ENCODE measurements at regions not wholly inside any gene's neighbourhood (a gene's known extent, or its start where the extent isn't known, plus 50 kb on each side); places are given as distances from the start of the nearest gene placed in this dataset.

GRCh38 chr2:18741191-18741590 is 151.8 kb upstream of the NT5C1B start:
- DNase-seq (ENCODE audit: low read depth, low spot score): no peak

- DNase-seq (ENCODE audit: low read depth, low spot score): no peak
These were observed 151.1 kb upstream of the NT5C1B start for GRCh38 chr2:18740474-18740881.

DNA sequence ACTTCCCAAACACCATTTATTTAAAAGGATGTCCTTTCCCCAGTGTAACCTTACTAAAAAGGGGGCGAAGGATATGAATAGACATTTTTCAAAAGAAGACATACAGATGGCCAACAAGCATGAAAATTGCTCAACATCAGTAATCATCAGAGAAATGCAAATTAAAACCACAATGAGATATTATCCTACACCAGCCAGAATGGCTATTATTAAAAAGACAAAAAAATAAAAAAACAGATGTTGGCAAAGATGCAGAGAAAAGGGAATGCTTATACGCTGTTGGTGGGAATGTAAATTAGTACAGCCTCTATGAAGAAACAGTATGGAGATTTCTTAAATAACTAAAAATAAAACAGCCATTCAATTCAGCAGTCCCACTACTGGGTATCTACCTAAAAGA is 142.3 kb upstream of the NT5C1B start:
- no peak for DNase-seq (ENCODE audit: low read depth, low spot score)

- no peak for DNase-seq (ENCODE audit: low read depth, low spot score)
These were observed 135.2 kb upstream of the NT5C1B start for GRCh38 chr2:18724371-18725145.

DNA sequence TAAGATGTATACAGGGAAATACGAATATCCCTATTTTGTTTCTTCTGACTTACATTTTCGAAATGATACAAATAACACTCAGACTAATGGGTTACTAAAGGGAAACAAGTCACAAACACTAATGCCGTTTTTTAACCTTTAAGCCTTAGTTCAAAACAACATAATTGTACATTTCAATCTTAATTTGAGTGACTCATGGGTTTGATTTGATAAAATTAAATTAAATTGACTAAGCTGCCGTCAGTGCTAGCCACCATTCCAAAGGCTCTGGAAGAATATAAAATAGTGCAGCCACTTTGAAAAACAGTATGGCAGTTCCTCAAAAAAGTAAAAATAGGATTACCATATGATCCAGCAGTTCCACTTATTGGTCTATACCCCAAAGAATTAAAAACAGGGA is 133.8 kb upstream of the NT5C1B start:
- DNase-seq (ENCODE audit: low read depth, low spot score): no peak

DNA sequence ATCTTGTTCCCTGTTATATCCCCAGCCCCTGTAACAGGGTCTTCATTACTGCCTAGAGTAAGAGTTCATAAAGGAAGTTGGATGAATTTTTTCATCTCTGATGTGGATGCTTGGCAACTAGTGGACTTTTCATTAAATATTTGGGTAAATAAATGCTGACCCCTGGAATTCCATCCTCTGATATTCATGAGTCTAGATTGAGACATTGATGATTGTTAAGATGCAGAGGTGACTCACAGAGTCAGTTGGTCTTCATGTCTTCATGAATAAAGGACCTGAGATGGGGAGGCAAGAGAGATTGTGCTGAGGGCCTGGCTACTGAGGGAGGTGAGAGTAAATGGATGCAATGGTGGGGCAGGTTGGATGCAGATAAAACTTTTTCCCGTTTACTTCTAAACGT is 132.7 kb upstream of the NT5C1B start:
- no peak for DNase-seq (ENCODE audit: low read depth, low spot score)

DNA sequence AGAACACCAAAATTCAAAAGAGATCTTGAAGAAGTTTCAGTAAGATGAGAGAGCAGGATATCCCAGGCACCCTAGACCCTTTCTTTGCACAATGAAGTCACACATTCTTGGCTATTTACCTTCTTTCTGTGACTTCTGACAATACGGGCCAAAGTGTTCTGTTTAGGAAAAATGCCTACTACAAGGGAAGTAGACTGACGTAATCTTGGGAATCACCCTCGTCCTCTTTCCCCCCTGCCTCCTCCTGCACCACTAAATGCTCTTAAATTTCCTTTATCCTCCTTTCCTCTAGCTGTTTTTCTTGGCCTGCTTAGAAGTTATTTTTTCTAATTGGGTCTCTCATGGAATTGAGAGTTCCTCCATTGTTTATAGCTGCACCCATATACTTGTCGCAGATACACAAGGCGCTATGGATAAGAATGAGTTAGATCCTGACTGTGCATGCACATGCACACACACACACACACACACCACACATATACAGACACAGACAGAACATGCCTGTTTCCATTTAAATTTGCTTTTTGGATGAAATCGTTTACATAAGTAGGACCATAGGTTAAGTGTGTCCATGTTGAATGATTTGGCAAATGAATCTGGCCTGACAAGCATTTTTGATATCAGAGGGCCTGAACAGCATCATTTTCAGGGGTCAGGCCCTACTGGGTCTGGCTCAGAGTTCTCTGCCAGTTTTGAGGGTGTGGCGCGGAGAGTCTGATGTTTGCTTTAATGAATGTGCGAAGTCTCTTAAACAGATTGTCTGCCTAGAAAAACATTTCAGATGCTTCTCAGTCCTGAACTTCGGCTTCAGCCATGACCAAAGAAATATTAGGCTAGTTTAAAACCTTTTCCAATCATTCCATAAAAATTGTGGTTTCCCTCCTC is 131.9 kb upstream of the NT5C1B start:
- DNase-seq (ENCODE audit: low read depth, low spot score): peak; percentile 7

DNA sequence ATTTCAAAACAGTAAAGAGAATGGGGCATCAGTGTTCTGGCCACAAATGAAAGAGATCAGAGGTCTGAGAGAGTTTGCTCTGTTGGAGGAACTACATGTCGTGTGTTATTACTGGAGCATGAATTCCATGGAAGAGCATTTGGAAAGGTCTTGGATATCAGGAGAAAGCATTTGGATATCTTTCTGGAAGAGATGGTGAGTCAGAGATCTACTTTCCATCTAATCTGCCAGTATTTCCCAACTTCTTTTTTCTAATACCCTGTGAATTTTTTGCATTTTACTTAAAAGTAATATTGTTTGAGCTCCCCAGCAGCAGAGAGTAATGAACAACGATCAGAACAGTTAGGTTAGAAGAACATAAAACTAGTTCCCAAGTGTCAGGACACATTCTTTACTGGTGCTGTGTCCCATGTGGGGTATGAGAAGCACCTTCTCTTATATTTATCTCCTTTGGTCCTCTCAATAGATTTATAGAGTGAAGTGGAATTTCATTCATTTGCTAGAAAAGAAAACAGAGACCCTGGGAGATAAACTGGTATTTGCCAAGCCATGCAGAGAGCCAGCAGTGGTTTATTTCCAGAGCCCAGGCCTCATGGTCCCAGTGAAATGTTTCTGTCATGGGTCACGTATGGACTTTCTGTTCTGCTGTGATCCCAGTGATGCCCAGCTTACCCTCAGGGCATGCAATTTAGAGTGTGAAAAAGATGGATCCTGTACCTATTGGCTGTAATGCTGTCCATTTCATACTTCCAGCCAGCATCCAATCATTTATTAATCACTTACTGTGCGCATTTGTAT is 130.8 kb upstream of the NT5C1B start:
- peak; percentile 65 for DNase-seq (ENCODE audit: low read depth, low spot score)

DNA sequence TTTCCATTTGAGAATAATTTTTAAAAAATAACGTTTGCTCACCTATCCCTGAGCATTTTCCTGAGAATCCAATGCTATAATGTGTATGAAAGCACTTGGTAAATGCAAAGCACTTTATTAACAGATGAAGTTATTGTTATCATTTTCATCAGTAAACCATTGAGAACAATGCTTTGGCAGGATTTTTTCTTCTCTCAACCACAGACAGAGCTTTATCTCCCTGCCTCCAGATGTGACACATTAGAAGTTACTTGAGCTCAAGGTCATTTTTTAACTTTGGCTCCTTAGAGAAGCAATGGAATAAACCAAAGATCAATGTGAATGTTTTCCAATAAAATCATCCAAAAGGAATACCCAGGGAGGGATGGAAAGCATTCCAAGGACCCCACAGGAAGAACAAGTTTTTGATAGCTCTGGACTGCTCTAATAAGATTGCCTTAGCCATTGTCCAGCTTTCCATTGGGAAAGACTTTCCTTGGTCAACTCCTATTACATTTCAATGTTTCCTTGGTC is 118.9 kb upstream of the NT5C1B start:
- DNase-seq (ENCODE audit: low read depth, low spot score): no peak

DNA sequence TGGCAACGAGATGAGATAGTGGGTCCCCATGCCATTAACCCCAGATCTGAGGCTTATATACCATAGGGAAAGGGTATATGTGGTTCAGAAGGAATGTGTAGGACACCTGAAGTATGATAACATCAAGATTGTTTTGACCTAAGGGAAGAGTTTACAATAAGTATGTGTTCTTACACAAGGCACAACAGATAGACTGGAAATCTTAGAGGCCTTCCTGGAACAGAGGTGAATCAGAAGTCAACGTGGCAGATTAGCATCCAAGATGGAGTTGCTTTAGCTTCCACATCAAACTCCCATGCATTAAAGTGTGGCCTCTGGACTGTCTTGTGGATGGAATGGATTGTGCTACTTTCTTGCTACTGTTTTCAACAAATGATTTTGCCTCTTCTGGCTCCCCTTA is 116.6 kb upstream of the NT5C1B start:
- no peak for DNase-seq (ENCODE audit: low read depth, low spot score)

- no peak for DNase-seq (ENCODE audit: low read depth, low spot score)
These were observed 114.9 kb upstream of the NT5C1B start for GRCh38 chr2:18704276-18704675.

DNA sequence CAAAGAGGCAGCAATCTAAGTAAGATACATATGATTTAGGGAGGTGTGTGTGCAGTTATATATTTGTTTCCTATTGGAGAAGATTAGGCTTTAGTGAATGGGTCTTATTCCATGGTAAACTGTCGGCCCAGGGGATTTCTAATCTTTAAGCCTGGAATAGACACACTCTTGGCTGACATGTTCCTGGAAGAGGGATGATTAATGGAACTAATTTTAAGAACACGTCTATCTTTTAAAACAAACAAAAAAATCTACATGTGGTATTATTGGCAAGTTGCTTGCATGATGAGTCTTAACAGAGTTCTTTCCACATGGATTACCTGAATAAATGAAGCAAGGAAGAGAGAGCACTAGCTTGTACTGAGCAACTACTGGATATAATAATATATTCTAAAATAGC is 114.2 kb upstream of the NT5C1B start:
- no peak for DNase-seq (ENCODE audit: low read depth, low spot score)

DNA sequence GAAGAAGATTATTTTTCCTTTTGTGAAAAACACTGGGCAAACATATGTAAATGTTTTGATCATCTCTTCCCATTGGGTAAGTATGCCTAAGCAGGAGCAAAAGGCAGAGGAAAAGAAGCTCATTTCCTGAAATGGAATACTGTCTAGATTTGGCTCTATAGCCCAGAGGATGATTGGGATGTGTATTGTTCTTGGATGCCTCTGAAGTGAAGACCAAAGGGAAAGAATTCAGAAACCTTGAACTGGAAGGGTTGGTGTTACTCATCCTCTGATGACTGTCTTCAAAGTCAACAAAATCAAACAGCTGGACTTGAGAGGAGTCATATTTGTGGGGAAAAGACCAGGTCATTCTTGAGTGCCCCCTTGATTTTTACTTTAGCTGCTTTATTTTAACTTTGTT is 112.6 kb upstream of the NT5C1B start:
- peak; percentile 47 for DNase-seq (ENCODE audit: low read depth, low spot score)

GRCh38 chr2:18701546-18701945 is 112.2 kb upstream of the NT5C1B start:
- DNase-seq (ENCODE audit: low read depth, low spot score): no peak

GRCh38 chr2:18690342-18690741 is 101.0 kb upstream of the NT5C1B start:
- DNase-seq (ENCODE audit: low read depth, low spot score): no peak

- DNase-seq (ENCODE audit: low read depth, low spot score): no peak
These were observed 95.1 kb upstream of the NT5C1B start for GRCh38 chr2:18684206-18685038.

GRCh38 chr2:18682681-18683080 is 93.3 kb upstream of the NT5C1B start:
- DNase-seq (ENCODE audit: low read depth, low spot score): no peak

GRCh38 chr2:18677280-18677679 is 87.9 kb upstream of the NT5C1B start:
- no peak for DNase-seq (ENCODE audit: low read depth, low spot score)

DNA sequence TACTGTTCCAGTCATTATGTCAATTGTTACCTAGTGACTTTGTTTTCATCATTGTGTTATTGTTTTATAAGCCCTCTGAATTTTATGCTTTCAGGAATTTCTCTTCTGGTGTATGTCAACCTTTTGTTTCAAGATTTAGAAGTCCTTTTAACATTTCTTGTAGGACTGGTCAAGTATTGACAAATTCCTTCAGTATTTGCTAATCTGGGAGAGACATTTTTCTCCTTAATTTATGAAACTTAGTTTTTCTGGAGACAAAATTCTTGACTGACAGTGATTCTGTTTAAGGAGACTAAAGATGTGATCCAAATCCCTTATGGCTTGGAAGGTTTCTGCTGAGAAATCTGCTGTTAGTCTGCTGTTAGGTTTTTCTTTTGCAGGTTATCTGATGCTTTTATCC is 84.9 kb upstream of the NT5C1B start:
- DNase-seq (ENCODE audit: low read depth, low spot score): no peak

- DNase-seq (ENCODE audit: low read depth, low spot score): no peak
These were observed 82.0 kb upstream of the NT5C1B start for GRCh38 chr2:18671363-18671762.

DNA sequence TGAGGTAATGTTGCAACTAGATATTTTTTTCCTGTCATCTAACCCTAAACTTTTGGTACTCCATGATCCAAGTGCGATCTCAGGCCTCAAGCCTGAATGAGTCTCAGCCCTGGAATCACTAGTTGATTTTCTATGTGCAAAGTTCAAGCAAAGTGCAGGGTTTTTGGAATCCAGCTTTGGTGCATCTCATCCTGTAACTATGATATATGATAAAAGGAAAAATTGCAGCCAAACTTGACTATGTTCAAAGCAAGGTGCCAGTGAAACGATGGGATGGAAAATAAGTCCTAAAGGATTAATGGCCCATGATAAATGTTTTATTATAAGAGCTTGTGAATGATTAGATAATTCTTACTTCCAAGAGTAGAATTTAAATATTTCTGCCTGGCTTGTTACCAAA is 78.9 kb upstream of the NT5C1B start:
- DNase-seq (ENCODE audit: low read depth, low spot score): no peak

Measured in smooth muscle cell of the brain vasculature (primary cell).